GM23338 (cell line): ENCODE measurements at regions not wholly inside any gene's neighbourhood (a gene's known extent, or its start where the extent isn't known, plus 50 kb on each side); places are given as distances from the start of the nearest gene placed in this dataset.

ENCODE experiments used
- CREB1 ChIP-seq: fragments of 250-450 bp; sonication (Bioruptor Pico); IDR thresholded peaks from 2 replicates; pipeline ENCODE4 v1.5.0; 2020; ENCODE audit warnings: low read depth, mild to moderate bottlenecking, moderate library complexity
- CTCF ChIP-seq, 2 experiments: fragments of 200-600 bp in 1 of 2; sonication (generic) in 1 of 2; conservative IDR thresholded peaks; 2 replicates each; pipeline versions ENCODE4 v1.5.1 to v1.6.1; 2016 to 2017; ENCODE audit warnings: antibody characterized with exemption in 2 of 2, low read depth in 2 of 2, mild to moderate bottlenecking in 2 of 2, moderate library complexity in 1 of 2
- EZH2 ChIP-seq: fragments of 200-600 bp; sonication (generic); IDR thresholded peaks from one replicate; pipeline ENCODE4 v1.8.0; 2017; ENCODE audit warnings: antibody characterized with exemption, mild to moderate bottlenecking, low read depth; ENCODE audit not compliant: unreplicated experiment
- EZH2phosphoT487 ChIP-seq: fragments of 200-600 bp; sonication (generic); IDR thresholded peaks from one replicate; pipeline ENCODE4 v1.8.1; 2018; ENCODE audit warnings: antibody characterized with exemption; ENCODE audit not compliant: unreplicated experiment
- JUNB ChIP-seq: IDR thresholded peaks from one replicate; pipeline ENCODE4 v1.6.1; 2016; ENCODE audit warnings: antibody characterized with exemption; ENCODE audit not compliant: unreplicated experiment
- NANOG ChIP-seq: IDR thresholded peaks from 2 replicates; pipeline ENCODE4 v1.6.1; 2016; ENCODE audit warnings: antibody characterized with exemption, borderline replicate concordance
- POLR2AphosphoS5 ChIP-seq: IDR thresholded peaks from 2 replicates; pipeline ENCODE4 v1.6.1; 2016; ENCODE audit warnings: antibody characterized with exemption, low read depth
- REST ChIP-seq: IDR thresholded peaks from one replicate; pipeline ENCODE4 v1.6.1; 2018; ENCODE audit warnings: antibody characterized with exemption; ENCODE audit not compliant: unreplicated experiment
- STAT1 ChIP-seq: IDR thresholded peaks from one replicate; pipeline ENCODE4 v1.6.1; 2016; ENCODE audit warnings: antibody characterized with exemption; ENCODE audit not compliant: unreplicated experiment

GRCh38 chr1:60564916-60565750 is 491.6 kb upstream of the C1orf87 start:
- TF ChIP-seq CTCF (conservative IDR thresholded peaks at IDR 0.05; ENCODE audit: low read depth in 2 of 2) = peak in 1 of 2 experiments; percentile 39; a peak in 2 of 4 replicates
- no peak for TF ChIP-seq CREB1 (CRISPR knock-in tag)
- no peak for TF ChIP-seq EZH2
- no peak for TF ChIP-seq POLR2AphosphoS5
- TF ChIP-seq REST = no peak
- TF ChIP-seq NANOG = no peak
- no peak for TF ChIP-seq JUNB
- TF ChIP-seq STAT1 = no peak
- no peak for TF ChIP-seq EZH2phosphoT487
